ENCODE measurements at regions not wholly inside any gene's neighbourhood (a gene's known extent, or its start where the extent isn't known, plus 50 kb on each side); places are given as distances from the start of the nearest gene placed in this dataset.
"Not testable (repeated sequence)": the region's sequence is repeated elsewhere in the genome, so short reads cannot be mapped to it uniquely, and the experiment has no call there.

DNA sequence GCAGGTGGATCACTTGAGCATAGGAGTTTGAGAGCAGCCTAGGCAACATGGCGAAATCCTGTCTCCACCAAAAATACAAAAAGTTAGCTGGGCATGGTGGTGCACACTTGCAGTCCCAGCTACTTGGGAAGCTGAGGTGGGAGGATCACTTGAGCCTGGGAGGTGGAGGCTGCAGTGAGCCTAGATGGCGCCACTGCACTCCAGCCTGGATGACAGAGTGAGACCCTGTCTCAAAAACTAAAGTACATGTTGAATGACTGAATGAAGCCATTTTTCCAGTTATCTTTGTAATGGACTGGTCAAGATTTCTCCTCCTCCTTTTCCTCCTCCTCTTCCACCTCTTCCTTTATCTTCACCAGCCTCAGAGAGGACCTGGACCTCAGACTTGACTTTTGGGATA is 272.0 kb downstream of the SMAD2 start:
- no peak for DNase-seq

GRCh38 chr18:47654988-47655387 is 275.5 kb downstream of the SMAD2 start:
- no peak for DNase-seq

- DNase-seq = no peak
These were observed 285.6 kb downstream of the SMAD2 start for GRCh38 chr18:47644896-47645295.

DNA sequence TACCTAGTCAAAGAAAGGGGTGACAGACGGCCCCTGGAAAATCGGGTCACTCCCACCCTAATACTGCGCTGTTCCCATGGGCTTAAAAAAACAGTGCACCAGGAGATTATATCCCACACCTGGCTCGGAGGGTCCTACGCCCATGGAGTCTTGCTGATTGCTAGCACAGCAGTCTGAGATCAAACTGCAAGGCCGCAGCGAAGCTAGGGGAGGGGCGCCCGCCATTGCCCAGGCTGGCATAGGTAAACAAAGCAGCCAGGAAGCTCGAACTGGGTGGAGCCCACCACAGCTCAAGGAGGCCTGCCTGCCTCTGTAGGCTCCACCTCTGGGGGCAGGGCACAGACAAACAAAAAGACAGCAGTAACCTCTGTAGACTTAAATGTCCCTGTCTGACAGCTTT is 292.9 kb downstream of the SMAD2 start:
- DNase-seq = not testable (repeated sequence)

GRCh38 chr18:47635416-47635815 is 295.0 kb downstream of the SMAD2 start:
- no peak for DNase-seq

DNA sequence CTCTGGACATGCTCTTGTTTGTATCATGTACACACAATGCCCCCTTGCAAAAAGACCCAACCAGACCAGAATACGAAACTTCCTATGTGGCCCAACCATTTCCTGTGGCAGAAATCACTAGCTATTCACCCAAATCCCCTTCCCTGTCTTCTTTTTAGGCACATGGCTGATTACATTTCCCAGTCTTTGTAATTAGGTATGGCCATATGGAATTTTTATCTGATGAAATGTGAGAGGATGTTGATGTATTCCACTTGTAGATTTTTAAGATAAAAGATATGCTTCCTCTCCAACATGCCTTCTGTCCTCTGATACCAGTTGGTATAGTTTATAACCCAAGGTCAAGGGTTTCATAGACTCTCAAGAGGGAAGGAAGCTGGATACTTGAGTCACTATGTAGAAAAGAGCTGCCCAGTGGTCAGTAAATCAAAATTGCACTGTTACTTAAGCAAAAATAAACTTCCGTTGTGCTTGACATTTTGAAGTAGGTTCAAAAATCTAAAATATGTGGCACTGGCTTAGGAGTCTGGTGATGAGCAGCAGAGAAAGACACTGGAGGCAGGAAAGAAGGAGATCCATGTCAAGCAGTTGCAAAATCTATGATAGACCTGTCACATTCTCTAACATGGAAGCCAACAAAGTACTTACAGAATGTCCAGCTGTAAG is 297.4 kb downstream of the SMAD2 start:
- no peak for DNase-seq

- no peak for DNase-seq
These were observed 301.6 kb downstream of the SMAD2 start for GRCh38 chr18:47628893-47629292.

- no peak for DNase-seq
These were observed 302.1 kb downstream of the SMAD2 start for GRCh38 chr18:47628240-47628781.

DNA sequence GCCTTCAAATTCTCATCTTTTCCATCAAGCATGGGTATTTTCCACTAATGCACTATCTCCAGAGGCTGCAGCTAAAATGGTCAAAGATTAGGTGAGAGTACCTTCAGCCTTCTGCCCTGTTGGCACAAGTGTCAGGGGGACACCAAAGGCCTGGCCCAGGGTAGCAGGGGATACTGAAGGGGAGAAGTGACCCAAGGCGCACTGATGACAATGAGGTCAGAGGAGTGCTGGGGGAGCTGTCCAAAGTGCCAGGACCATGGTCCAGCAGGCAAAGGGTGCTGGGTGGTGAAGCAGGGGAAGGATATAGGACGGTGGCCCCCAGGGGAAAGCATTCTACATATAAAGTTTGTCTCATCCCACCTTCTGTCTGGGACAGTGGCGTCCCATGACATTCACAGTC is 303.4 kb downstream of the SMAD2 start:
- no peak for DNase-seq

DNA sequence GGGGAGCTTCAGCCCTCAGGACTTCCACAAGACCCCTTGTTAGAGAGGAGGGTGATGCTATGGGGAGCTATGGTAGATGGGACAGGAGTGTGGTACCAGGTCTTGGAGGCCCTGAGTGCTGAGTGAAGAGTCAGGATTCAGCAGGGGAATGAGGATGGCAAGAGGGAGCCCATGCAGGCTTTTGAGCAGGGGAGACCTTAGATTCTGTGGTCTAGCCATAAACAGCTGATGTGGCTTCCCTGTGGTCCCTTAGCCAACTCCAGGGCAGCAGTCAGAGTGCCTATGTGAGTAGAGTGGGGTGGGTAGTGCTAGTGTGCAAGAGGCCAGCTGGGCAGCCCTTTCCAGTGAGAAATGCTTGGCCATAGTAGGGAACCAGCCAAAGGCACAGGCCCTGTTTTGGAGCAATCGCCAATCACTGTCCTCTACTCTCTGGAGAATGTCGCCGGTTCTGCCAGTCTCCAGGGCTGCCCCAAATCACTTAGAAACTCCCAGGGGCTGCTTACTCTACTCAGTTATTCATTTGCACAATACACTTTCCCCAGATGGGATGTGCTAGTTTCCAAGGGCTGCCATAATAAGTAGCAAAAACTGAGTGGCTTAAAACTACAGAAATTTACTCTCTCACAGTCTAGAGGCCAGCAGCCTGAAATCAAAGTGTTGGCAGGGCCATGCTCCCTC is 310.5 kb downstream of the SMAD2 start:
- no peak for DNase-seq

GRCh38 chr18:47618758-47619157 is 311.7 kb downstream of the SMAD2 start:
- no peak for DNase-seq

- DNase-seq = no peak
These were observed 315.4 kb downstream of the SMAD2 start for GRCh38 chr18:47615043-47615442.

- no peak for DNase-seq
These were observed 316.5 kb downstream of the SMAD2 start for GRCh38 chr18:47613929-47614328.

GRCh38 chr18:47611649-47612048 is 318.8 kb downstream of the SMAD2 start:
- no peak for DNase-seq

GRCh38 chr18:47606526-47606925 is 323.9 kb downstream of the SMAD2 start:
- DNase-seq = no peak

DNA sequence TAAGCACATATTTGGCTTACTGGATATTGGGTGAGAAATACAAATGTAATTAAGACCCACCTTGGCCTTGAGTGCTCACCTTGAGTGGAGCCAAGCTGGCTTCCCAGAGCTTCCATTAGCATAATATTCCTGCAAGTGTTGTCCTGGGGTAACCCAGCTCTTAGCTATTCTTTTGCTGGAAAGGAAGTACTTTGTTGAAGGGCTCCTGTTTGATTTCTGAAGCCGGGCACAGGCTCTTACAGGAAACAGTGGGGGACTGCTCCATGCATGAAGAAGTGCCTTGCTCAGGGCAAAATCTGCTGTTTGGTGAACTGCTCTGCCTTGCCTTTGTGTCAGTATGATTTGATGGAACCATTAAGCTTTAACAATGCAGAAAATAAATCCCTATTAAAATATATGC is 325.4 kb downstream of the SMAD2 start:
- DNase-seq = no peak

GRCh38 chr18:47604021-47604420 is 326.4 kb downstream of the SMAD2 start:
- DNase-seq = no peak

- DNase-seq = no peak
These were observed 327.3 kb downstream of the SMAD2 start for GRCh38 chr18:47603158-47603557.

- no peak for DNase-seq
These were observed 328.1 kb downstream of the SMAD2 start for GRCh38 chr18:47602273-47602897.

GRCh38 chr18:47601581-47602272 is 328.7 kb downstream of the SMAD2 start:
- no peak for DNase-seq

DNA sequence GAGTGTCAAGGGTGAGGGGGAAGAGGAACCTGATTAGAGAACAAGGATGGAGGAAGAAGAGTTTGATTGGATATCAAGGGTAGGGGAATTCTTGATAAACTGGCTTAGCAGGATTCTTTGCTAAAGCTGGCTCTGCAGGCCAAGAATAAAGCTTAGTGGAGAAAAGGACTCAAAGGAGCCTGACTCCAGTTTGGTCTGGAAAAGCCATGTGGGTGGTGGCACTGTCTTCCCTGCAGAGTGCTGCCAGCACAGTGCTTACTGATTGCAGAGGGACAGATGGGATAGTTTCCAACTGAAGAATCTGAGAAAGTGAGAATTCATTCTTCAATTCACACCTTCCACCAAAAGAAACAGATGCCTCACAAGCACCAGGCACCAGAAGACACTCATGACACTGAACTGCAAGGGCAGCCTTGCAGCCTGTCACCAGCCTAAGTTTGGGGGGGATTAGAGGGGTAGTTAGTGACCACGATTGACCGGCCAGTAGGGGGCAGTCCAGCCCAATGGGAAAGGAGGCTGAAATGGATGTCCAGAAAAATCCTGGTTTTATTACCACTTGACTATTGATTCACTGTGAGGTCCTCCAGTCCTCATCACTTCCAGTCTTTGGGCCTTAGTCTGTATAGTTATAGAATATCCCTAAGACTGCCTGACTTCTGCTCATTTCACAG is 334.5 kb downstream of the SMAD2 start:
- no peak for DNase-seq

DNA sequence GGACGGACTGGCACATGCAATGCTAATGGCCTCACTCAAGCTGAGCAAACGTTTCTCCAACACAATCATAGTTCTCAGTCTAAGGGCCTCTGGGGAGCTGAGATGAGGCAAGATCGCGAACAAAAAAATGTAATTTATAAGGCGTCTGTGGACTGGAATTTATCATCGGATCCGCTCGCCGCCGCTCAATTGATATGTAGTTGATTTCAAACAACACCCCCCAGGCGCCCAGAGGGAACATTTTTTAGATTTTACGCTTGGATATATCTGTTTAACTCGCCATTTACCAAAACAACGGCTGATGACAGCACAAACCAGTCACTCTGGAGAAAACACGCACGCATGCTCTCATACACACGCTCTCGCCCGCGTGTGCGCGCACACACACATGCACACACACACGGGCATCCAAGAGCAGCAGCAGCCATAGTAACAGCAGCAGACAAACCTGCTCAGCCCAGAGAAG is 335.8 kb downstream of the SMAD2 start:
- DNase-seq = no peak
